Peyer's patch (tissue), 4 donors: ENCODE measurements at regions not wholly inside any gene's neighbourhood (a gene's known extent, or its start where the extent isn't known, plus 50 kb on each side); places are given as distances from the start of the nearest gene placed in this dataset.

Experiments
- DNase-seq, 3 donors: peaks; one replicate each; pipeline ENCODE4 v3.0.0-alpha.2; 2017 to 2019
- H3K27ac ChIP-seq, 4 donors: fragments of 200-600 bp; sonication (generic); one replicate each; pipeline ENCODE4 v1.5.1; 2016 to 2019
- H3K27me3 ChIP-seq, 2 donors: fragments of 200-600 bp; sonication (generic); one replicate each; pipeline ENCODE4 v1.5.1; 2019
- H3K36me3 ChIP-seq, 3 donors: fragments of 200-600 bp; sonication (generic); one replicate each; pipeline ENCODE4 v1.5.1; 2016 to 2019
- H3K4me1 ChIP-seq, 4 donors: fragments of 200-600 bp; sonication (generic); one replicate each; pipeline ENCODE4 v1.5.1; 2016 to 2019
- H3K4me3 ChIP-seq, 4 donors: fragments of 200-600 bp; sonication (generic); 1 replicate in 3 of 4; 2 replicates in 1 of 4; pipeline ENCODE4 v1.5.1; 2016 to 2019; ENCODE audit warnings: mild to moderate bottlenecking in 1 of 4
- H3K9me3 ChIP-seq, 4 donors: fragments of 200-600 bp; sonication (generic); one replicate each; pipeline ENCODE4 v1.5.1; 2016 to 2019; ENCODE audit warnings: mild to moderate bottlenecking in 1 of 4
- CTCF ChIP-seq, 6 experiments: fragments of 450-650 bp in 4 of 6; fragments of 200-600 bp in 2 of 6; sonication (generic) in 1 of 6; IDR thresholded peaks; one replicate each; pipeline ENCODE4 v1.5.1; 2017 to 2019; ENCODE audit warnings: antibody characterized with exemption in 6 of 6, mild to moderate bottlenecking in 3 of 6, moderate library complexity in 1 of 6
- POLR2A ChIP-seq, 2 donors: fragments of 450-650 bp; IDR thresholded peaks; one replicate each; pipeline ENCODE4 v1.5.1; 2017; ENCODE audit warnings: antibody characterized with exemption in 2 of 2, mild to moderate bottlenecking in 2 of 2, moderate library complexity in 2 of 2

- H3K27me3 ChIP-seq = no peaks in the 10 kb centered on the region
- TF ChIP-seq CTCF (IDR thresholded peaks at IDR 0.05) = no peak
- no peak for TF ChIP-seq POLR2A (IDR thresholded peaks at IDR 0.05)
- DNase-seq = no peak
- no peak overlapping the region for H3K4me3 ChIP-seq
- H3K36me3 ChIP-seq = no peaks in the 10 kb centered on the region
- no peaks in the 10 kb centered on the region for H3K4me1 ChIP-seq
- no peaks in the 10 kb centered on the region for H3K9me3 ChIP-seq
- H3K27ac ChIP-seq = no peak overlapping the region
These were observed 74.0 kb upstream of the POMP start for GRCh38 chr13:28584873-28585381.

DNA sequence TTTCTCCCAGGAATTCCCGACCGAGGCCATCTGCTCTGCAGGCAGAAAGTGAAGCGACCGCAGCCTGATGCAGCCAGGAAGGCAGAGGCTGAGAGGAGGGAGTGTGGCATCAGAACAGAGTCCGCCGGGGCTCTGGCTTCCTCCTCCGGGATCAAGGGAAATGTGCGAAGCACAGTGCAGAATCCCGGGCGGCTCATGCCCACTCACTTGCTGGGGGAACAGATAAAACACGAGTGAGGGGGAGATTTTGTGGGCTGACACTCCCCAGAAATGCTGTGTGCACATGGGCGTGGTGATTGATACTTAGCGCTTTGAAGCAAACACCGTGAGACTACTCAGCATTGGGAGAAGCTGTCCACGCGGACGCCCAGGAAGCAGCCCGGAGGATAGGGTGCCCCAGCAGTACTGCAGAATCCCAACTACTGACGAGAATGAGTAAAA lies 75.3 kb upstream of the POMP start:
- H3K27ac ChIP-seq = no peak overlapping the region
- H3K9me3 ChIP-seq = no peaks in the 10 kb centered on the region
- DNase-seq = no peak
- no peaks in the 10 kb centered on the region for H3K4me1 ChIP-seq
- no peak overlapping the region for H3K4me3 ChIP-seq
- no peaks in the 10 kb centered on the region for H3K27me3 ChIP-seq
- H3K36me3 ChIP-seq = no peaks in the 10 kb centered on the region
- no peak for TF ChIP-seq CTCF (IDR thresholded peaks at IDR 0.05)
- no peak for TF ChIP-seq POLR2A (IDR thresholded peaks at IDR 0.05)

DNA sequence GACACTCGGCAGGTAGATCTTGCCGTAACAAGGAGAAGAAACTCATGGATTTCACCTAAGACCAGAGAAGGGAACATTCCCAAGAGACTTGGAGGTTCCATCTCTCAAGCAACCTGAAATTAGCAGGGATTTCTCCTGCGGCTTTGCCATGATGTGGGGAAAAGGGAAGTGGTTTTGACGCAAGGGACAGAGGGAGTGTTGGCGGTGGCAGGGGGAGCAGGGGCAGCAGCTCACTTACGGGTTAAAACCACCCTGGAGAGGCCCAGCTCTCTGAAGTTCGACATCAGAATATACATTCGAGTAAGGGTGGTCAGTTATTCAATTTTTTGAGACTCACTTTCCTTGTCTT lies 76.1 kb upstream of the POMP start:
- Histone ChIP-seq H3K36me3 (no peaks in the 10 kb centered on the region), H3K9me3 (no peaks in the 10 kb centered on the region), H3K27ac (no peak overlapping the region), H3K4me1 (no peaks in the 10 kb centered on the region), H3K27me3 (no peaks in the 10 kb centered on the region), H3K4me3 (no peak overlapping the region)
- no peak for TF ChIP-seq CTCF (IDR thresholded peaks at IDR 0.05)
- TF ChIP-seq POLR2A (IDR thresholded peaks at IDR 0.05) = no peak
- no peak for DNase-seq

DNA sequence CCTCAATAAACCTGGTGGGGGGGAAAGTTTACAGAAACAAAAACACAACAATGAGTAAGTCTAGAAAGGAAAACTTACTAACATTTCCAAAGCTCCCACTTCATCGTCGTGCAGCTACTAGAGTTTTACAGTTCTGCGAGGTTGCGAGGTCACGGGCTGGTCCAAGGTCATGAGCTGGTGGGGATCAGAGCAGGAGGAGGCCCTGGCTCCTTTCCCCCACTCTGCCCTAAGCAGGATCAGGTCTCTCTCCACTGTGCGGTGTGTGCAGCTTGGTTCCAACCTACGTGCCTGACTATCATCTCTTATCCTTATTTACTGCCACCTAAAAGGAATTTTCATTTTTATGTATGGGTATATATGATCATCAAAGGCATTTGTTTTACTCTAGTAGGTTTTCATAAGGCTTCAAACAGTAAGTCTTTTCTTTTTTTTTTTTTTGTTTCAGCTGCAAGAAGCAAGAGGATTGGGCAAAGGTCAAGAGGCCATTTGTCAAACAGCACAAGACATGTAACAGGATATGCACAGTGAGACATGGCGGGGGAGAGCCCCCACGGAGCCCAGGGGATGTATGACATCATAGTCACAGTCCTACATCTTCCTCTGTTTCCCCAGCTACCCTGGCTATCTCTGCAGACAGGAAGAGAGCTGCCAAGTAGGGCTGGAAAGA lies 76.6 kb upstream of the POMP start:
- no peak overlapping the region for H3K27ac ChIP-seq
- DNase-seq = no peak
- no peaks in the 10 kb centered on the region for H3K4me1 ChIP-seq
- no peaks in the 10 kb centered on the region for H3K9me3 ChIP-seq
- TF ChIP-seq POLR2A (IDR thresholded peaks at IDR 0.05) (no peak), CTCF (IDR thresholded peaks at IDR 0.05) (no peak)
- H3K36me3 ChIP-seq = no peaks in the 10 kb centered on the region
- no peaks in the 10 kb centered on the region for H3K27me3 ChIP-seq
- H3K4me3 ChIP-seq = no peak overlapping the region

- Histone ChIP-seq H3K36me3 (no peaks in the 10 kb centered on the region), H3K4me3 (no peak overlapping the region), H3K27ac (no peak overlapping the region), H3K9me3 (no peaks in the 10 kb centered on the region), H3K27me3 (no peaks in the 10 kb centered on the region), H3K4me1 (no peaks in the 10 kb centered on the region)
- DNase-seq = no peak
- TF ChIP-seq CTCF (IDR thresholded peaks at IDR 0.05) = no peak
- TF ChIP-seq POLR2A (IDR thresholded peaks at IDR 0.05) = no peak
These were observed 77.5 kb upstream of the POMP start for GRCh38 chr13:28581451-28581850.

DNA sequence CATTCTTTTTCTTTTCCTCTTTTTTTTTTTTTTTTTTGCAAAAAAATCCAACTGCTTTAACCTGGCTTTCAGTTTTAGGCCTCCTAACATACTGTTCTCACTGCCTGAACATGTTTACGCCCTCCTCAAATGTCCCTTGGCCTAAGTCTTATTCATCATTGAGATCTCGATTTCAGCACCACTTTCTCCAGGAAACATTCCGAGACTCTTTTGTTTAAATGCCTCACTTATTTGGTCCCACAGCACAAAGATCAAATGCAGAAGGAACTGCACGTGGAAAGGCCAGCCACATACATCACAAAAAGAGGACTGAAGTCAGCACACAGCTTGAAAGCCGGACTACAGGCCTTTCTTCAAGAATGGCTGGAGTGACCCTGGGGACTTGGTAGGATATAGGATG lies 79.2 kb upstream of the POMP start:
- Histone ChIP-seq H3K9me3 (no peaks in the 10 kb centered on the region), H3K36me3 (no peaks in the 10 kb centered on the region), H3K4me1 (no peaks in the 10 kb centered on the region), H3K27ac (no peak overlapping the region), H3K4me3 (no peak overlapping the region), H3K27me3 (no peaks in the 10 kb centered on the region)
- DNase-seq = no peak
- TF ChIP-seq POLR2A (IDR thresholded peaks at IDR 0.05) (no peak), CTCF (IDR thresholded peaks at IDR 0.05) (no peak)
